Duodenal mucosa (tissue), 2 donors: ENCODE measurements at regions not wholly inside any gene's neighbourhood (a gene's known extent, or its start where the extent isn't known, plus 50 kb on each side); places are given as distances from the start of the nearest gene placed in this dataset.

ENCODE experiments used
- H3K27ac ChIP-seq: one replicate; pipeline ENCODE4 v1.7.0; 2013; ENCODE audit warnings: low read depth, low read length
- H3K27me3 ChIP-seq, 2 donors: one replicate each; pipeline ENCODE4 v1.7.0; 2013; ENCODE audit warnings: low read length in 2 of 2, control low read depth in 1 of 2; ENCODE audit not compliant: insufficient read depth in 2 of 2, control insufficient read depth in 1 of 2
- H3K36me3 ChIP-seq, 2 donors: one replicate each; pipeline ENCODE4 v1.7.0; 2013; ENCODE audit warnings: low read length in 2 of 2, control low read depth in 1 of 2; ENCODE audit not compliant: insufficient read depth in 2 of 2, control insufficient read depth in 1 of 2
- H3K4me1 ChIP-seq, 2 donors: one replicate each; pipeline ENCODE4 v1.7.0; 2013; ENCODE audit warnings: low read length in 2 of 2, control low read depth in 1 of 2; ENCODE audit not compliant: insufficient read depth in 2 of 2, control insufficient read depth in 1 of 2
- H3K4me3 ChIP-seq, 2 donors: one replicate each; pipeline ENCODE4 v1.7.0; 2013; ENCODE audit warnings: low read length in 2 of 2, low read depth in 1 of 2
- H3K9ac ChIP-seq, 2 donors: one replicate each; pipeline ENCODE4 v1.7.0; 2013; ENCODE audit warnings: low read length in 2 of 2, low read depth in 1 of 2
- H3K9me3 ChIP-seq, 2 donors: one replicate each; pipeline ENCODE4 v1.7.0; 2013; ENCODE audit warnings: low read length in 2 of 2, control low read depth in 1 of 2; ENCODE audit not compliant: control insufficient read depth in 1 of 2

GRCh38 chr22:27255580-27255979, 546.0 kb downstream of the MN1 start:
- Histone ChIP-seq H3K4me1 (no peaks in the 10 kb centered on the region), H3K9me3 (peaks cover 10 to 12% of the 10 kb centered on the region in 2 donors), H3K27me3 (no peaks in the 10 kb centered on the region), H3K4me3 (no peak overlapping the region), H3K9ac (no peak overlapping the region), H3K27ac (no peak overlapping the region), H3K36me3 (no peaks in the 10 kb centered on the region)

- Histone ChIP-seq H3K4me1 (no peaks in the 10 kb centered on the region), H3K27ac (no peak overlapping the region), H3K9me3 (peaks cover 10 to 12% of the 10 kb centered on the region in 2 donors), H3K36me3 (no peaks in the 10 kb centered on the region), H3K27me3 (no peaks in the 10 kb centered on the region), H3K9ac (no peak overlapping the region), H3K4me3 (no peak overlapping the region)
Measured at GRCh38 chr22:27257987-27258386, 543.6 kb downstream of the MN1 start.

GRCh38 chr22:27258616-27259172, 542.9 kb downstream of the MN1 start:
- no peaks in the 10 kb centered on the region for H3K4me1 ChIP-seq
- H3K9me3 ChIP-seq: peaks cover 10 to 12% of the 10 kb centered on the region in 2 donors
- no peak overlapping the region for H3K4me3 ChIP-seq
- H3K9ac ChIP-seq: no peak overlapping the region
- H3K27me3 ChIP-seq: no peaks in the 10 kb centered on the region
- H3K36me3 ChIP-seq: no peaks in the 10 kb centered on the region
- H3K27ac ChIP-seq: no peak overlapping the region

GRCh38 chr22:27259433-27259832, 542.1 kb downstream of the MN1 start:
- Histone ChIP-seq H3K4me3 (no peak overlapping the region), H3K27me3 (no peaks in the 10 kb centered on the region), H3K9me3 (peaks cover 10 to 12% of the 10 kb centered on the region in 2 donors), H3K36me3 (no peaks in the 10 kb centered on the region), H3K4me1 (no peaks in the 10 kb centered on the region), H3K27ac (no peak overlapping the region), H3K9ac (no peak overlapping the region)

GRCh38 chr22:27260087-27260698, 541.4 kb downstream of the MN1 start:
- Histone ChIP-seq H3K4me1 (no peaks in the 10 kb centered on the region), H3K27ac (no peak overlapping the region), H3K27me3 (no peaks in the 10 kb centered on the region), H3K4me3 (no peak overlapping the region), H3K9me3 (peaks cover 8 to 10% of the 10 kb centered on the region in 2 donors), H3K36me3 (no peaks in the 10 kb centered on the region), H3K9ac (no peak overlapping the region)

GRCh38 chr22:27262361-27262760, 539.2 kb downstream of the MN1 start:
- Histone ChIP-seq H3K36me3 (no peaks in the 10 kb centered on the region), H3K4me1 (no peaks in the 10 kb centered on the region), H3K9me3 (no peaks in the 10 kb centered on the region), H3K9ac (no peak overlapping the region), H3K27ac (no peak overlapping the region), H3K4me3 (no peak overlapping the region), H3K27me3 (peaks cover 0 to 2% of the 10 kb centered on the region in 2 donors)

GRCh38 chr22:27264184-27264583, 537.4 kb downstream of the MN1 start:
- Histone ChIP-seq H3K9ac (no peak overlapping the region), H3K36me3 (no peaks in the 10 kb centered on the region), H3K4me1 (no peaks in the 10 kb centered on the region), H3K4me3 (no peak overlapping the region), H3K27me3 (peaks cover 0 to 2% of the 10 kb centered on the region in 2 donors), H3K9me3 (no peaks in the 10 kb centered on the region), H3K27ac (no peak overlapping the region)

- Histone ChIP-seq H3K27me3 (peaks cover 2 to 5% of the 10 kb centered on the region in 2 donors), H3K9me3 (no peaks in the 10 kb centered on the region), H3K4me1 (no peaks in the 10 kb centered on the region), H3K27ac (no peak overlapping the region), H3K4me3 (no peak overlapping the region), H3K36me3 (no peaks in the 10 kb centered on the region), H3K9ac (no peak overlapping the region)
Measured at GRCh38 chr22:27267145-27267544, 534.4 kb downstream of the MN1 start.

- peaks cover 5% of the 10 kb centered on the region in 2 donors for H3K27me3 ChIP-seq
- no peaks in the 10 kb centered on the region for H3K36me3 ChIP-seq
- H3K9ac ChIP-seq: no peak overlapping the region
- H3K27ac ChIP-seq: no peak overlapping the region
- no peaks in the 10 kb centered on the region for H3K4me1 ChIP-seq
- no peak overlapping the region for H3K4me3 ChIP-seq
- no peaks in the 10 kb centered on the region for H3K9me3 ChIP-seq
Measured at GRCh38 chr22:27269751-27270543, 531.6 kb downstream of the MN1 start.

GRCh38 chr22:27270818-27271510, 530.6 kb downstream of the MN1 start:
- Histone ChIP-seq H3K9me3 (no peaks in the 10 kb centered on the region), H3K27me3 (peaks cover 2 to 5% of the 10 kb centered on the region in 2 donors), H3K27ac (no peak overlapping the region), H3K9ac (no peak overlapping the region), H3K36me3 (no peaks in the 10 kb centered on the region), H3K4me1 (no peaks in the 10 kb centered on the region), H3K4me3 (no peak overlapping the region)
